ENCODE measurements at regions not wholly inside any gene's neighbourhood (a gene's known extent, or its start where the extent isn't known, plus 50 kb on each side); places are given as distances from the start of the nearest gene placed in this dataset.

GRCh38 chr3:72008226-72008996 is 223.5 kb upstream of the PROK2 start:
- 91% methylated on average over 4 of the region's 5 CpGs for WGBS
- Histone ChIP-seq H3K4me1 (no peaks in the 10 kb centered on the region), H3K9me3 (no peaks in the 10 kb centered on the region), H3K27ac (replicated peaks in 1 of 4) (no peak overlapping the region), H3K4me3 (no peak overlapping the region), H3K27me3 (no peaks in the 10 kb centered on the region), H3K36me3 (no peaks in the 10 kb centered on the region)
- no peak for TF ChIP-seq POLR2A (IDR thresholded peaks at IDR 0.05; ENCODE audit: low read depth)
- TF ChIP-seq EP300 (IDR thresholded peaks at IDR 0.05) = no peak
- intact Hi-C loops (cut with DNase I) = no loop called here
- no peak for DNase-seq (ENCODE audit: extremely low spot score)

- H3K4me3 ChIP-seq = no peak overlapping the region
Measured at GRCh38 chr3:72006631-72007556, 221.9 kb upstream of the PROK2 start.

GRCh38 chr3:72004749-72005292 is 219.9 kb upstream of the PROK2 start:
- Histone ChIP-seq H3K27me3 (no peaks in the 10 kb centered on the region), H3K4me3 (no peak overlapping the region), H3K36me3 (no peaks in the 10 kb centered on the region), H3K4me1 (no peaks in the 10 kb centered on the region), H3K27ac (replicated peaks in 1 of 4) (no peak overlapping the region), H3K9me3 (no peaks in the 10 kb centered on the region)
- DNase-seq (ENCODE audit: extremely low spot score) = no peak
- TF ChIP-seq CTCF (IDR thresholded peaks at IDR 0.05) = no peak
- TF ChIP-seq EP300 (IDR thresholded peaks at IDR 0.05) = no peak
- no peak for TF ChIP-seq POLR2AphosphoS5 (IDR thresholded peaks at IDR 0.05)
- no peak for TF ChIP-seq POLR2A (IDR thresholded peaks at IDR 0.05; ENCODE audit: low read depth)
- intact Hi-C loops (cut with DNase I) = no loop called here
- 88% methylated on average over 5 of the region's 5 CpGs for WGBS

More at GRCh38 chr3:72006631-72007556, 221.9 kb upstream of the PROK2 start:
- no peak for DNase-seq (ENCODE audit: extremely low spot score)
- Histone ChIP-seq H3K4me1 (no peaks in the 10 kb centered on the region), H3K27me3 (no peaks in the 10 kb centered on the region), H3K27ac (replicated peaks in 1 of 4) (no peak overlapping the region), H3K36me3 (no peaks in the 10 kb centered on the region), H3K9me3 (no peaks in the 10 kb centered on the region)
- TF ChIP-seq POLR2A (IDR thresholded peaks at IDR 0.05; ENCODE audit: low read depth) = no peak
- TF ChIP-seq CTCF (IDR thresholded peaks at IDR 0.05) = no peak
- no peak for TF ChIP-seq EP300 (IDR thresholded peaks at IDR 0.05)
- no peak for TF ChIP-seq POLR2AphosphoS5 (IDR thresholded peaks at IDR 0.05)
- intact Hi-C loops (cut with DNase I) = no loop called here
- 94% methylated on average over 12 of the region's 12 CpGs for WGBS

GRCh38 chr3:72003936-72004335 is 219.0 kb upstream of the PROK2 start:
- Histone ChIP-seq H3K4me1 (no peaks in the 10 kb centered on the region), H3K27ac (replicated peaks in 1 of 4) (no peak overlapping the region), H3K27me3 (no peaks in the 10 kb centered on the region), H3K36me3 (no peaks in the 10 kb centered on the region), H3K4me3 (no peak overlapping the region), H3K9me3 (no peaks in the 10 kb centered on the region)
- intact Hi-C loops (cut with DNase I) = no loop called here
- 91% methylated on average over 2 of the region's 2 CpGs for WGBS
- DNase-seq (ENCODE audit: extremely low spot score) = no peak
- no peak for TF ChIP-seq POLR2AphosphoS5 (IDR thresholded peaks at IDR 0.05)
- TF ChIP-seq CTCF (IDR thresholded peaks at IDR 0.05) = no peak
- TF ChIP-seq POLR2A (IDR thresholded peaks at IDR 0.05; ENCODE audit: low read depth) = no peak
- no peak for TF ChIP-seq EP300 (IDR thresholded peaks at IDR 0.05)

GRCh38 chr3:72001758-72002157 is 216.8 kb upstream of the PROK2 start:
- intact Hi-C loops (cut with DNase I) = no loop called here

More at GRCh38 chr3:72001758-72002157, 216.8 kb upstream of the PROK2 start:
- TF ChIP-seq POLR2AphosphoS5 (IDR thresholded peaks at IDR 0.05) (no peak), POLR2A (IDR thresholded peaks at IDR 0.05; ENCODE audit: low read depth) (no peak), EP300 (IDR thresholded peaks at IDR 0.05) (no peak), CTCF (IDR thresholded peaks at IDR 0.05) (no peak)
- no peak overlapping the region for H3K27ac ChIP-seq (replicated peaks in 1 of 4)
- H3K4me1 ChIP-seq = no peaks in the 10 kb centered on the region
- 84% methylated on average over 3 of the region's 3 CpGs for WGBS
- no peak overlapping the region for H3K4me3 ChIP-seq
- H3K9me3 ChIP-seq = no peaks in the 10 kb centered on the region
- no peaks in the 10 kb centered on the region for H3K27me3 ChIP-seq
- no peaks in the 10 kb centered on the region for H3K36me3 ChIP-seq
- DNase-seq (ENCODE audit: extremely low spot score) = no peak

Measured in esophagus muscularis mucosa (tissue), 4 donors.